NCI-H510A treated with DMSO at 0.1 percent for 48 hours (cell line): ENCODE measurements at regions not wholly inside any gene's neighbourhood (a gene's known extent, or its start where the extent isn't known, plus 50 kb on each side); places are given as distances from the start of the nearest gene placed in this dataset.

Experiments
- DNase-seq: peaks from one replicate; lab custom pipeline; 2025; lab: John Stamatoyannopoulos, UW

DNA sequence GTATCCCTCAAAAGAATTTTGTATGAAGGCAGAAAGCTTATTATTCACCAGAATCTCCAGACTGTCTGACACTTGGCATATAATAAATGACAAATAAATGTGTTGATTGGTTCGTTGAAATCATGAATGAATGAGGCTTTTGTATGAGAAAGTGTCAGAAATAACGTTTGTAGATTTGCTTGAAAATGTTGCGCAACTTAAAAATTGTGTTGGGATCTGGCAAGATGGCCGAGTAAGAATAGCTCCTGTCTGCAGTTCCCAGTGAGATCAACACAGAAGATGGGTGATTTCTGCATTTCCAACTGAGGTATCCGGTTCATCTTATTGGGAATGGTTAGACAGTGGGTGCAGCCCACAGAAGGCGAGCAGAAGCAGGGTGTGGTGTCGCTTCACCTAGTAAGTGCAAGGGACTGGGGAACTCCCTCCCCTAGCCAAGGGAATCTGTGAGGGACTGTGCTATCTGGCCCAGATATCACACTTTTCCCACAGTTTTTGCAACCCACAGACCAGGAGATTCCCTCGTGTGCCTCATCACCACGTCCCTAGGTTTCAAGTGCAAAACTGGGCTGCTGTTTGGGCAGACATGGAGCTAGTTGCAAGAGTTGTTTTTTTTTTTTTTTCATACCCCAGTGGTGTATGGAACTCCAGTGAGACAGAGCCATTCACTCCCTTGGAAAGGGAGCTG is 759.0 kb downstream of the LTN1 start:
- DNase-seq, result no peak

DNA sequence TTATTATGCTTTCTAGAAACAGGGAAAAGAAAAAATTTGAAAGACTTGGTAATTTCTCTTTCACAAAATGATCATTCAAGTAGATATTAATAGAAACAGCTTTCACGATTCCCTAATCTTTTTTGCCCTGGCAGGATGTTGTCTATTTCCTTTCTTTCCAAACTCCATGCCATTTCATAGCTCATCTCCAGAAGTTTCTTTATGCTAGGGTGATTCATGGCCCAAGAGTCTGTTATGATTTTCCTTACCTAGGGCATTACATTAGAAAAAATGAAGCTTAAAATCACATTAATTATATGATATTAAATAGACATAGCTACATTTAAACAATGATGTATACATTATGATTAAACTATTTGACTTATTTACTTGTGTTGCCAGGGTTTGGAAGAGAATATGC is 762.1 kb downstream of the LTN1 start:
- DNase-seq, result no peak

DNA sequence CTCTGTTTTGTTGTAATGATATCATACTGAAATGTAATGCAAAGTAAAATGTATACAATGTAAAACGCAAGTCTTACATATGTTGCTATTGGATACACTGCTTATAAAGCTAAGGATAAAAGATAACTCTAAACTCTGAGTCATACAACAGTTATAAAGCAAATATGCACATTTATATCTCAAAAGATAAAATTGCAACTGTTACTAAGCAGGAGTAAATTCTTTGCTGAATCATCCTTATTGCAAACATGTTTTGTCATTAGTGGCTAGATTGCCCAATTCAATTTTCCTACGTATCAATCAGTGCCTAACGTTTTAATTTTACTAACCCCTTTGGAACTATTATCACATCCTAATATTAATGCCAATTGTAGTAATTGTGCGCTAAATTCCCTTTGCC is 762.9 kb downstream of the LTN1 start:
- no peak for DNase-seq

DNA sequence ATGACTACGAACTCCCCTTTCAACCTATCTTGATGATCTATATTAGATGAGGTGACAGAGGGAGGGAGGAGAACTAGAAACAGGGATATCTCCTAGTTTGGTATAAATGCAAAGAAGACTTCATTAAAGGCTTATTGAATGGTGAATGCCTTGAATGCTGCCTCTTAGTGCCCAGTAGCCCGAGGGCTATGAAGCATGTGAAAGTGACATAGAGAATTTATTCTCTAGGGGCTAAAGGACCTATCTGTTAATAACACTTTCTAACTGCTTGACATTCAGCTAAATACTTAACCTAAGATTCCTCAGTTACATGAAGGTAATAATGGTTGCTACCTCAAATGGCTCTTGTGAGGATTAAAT is 764.1 kb downstream of the LTN1 start:
- no peak for DNase-seq

DNA sequence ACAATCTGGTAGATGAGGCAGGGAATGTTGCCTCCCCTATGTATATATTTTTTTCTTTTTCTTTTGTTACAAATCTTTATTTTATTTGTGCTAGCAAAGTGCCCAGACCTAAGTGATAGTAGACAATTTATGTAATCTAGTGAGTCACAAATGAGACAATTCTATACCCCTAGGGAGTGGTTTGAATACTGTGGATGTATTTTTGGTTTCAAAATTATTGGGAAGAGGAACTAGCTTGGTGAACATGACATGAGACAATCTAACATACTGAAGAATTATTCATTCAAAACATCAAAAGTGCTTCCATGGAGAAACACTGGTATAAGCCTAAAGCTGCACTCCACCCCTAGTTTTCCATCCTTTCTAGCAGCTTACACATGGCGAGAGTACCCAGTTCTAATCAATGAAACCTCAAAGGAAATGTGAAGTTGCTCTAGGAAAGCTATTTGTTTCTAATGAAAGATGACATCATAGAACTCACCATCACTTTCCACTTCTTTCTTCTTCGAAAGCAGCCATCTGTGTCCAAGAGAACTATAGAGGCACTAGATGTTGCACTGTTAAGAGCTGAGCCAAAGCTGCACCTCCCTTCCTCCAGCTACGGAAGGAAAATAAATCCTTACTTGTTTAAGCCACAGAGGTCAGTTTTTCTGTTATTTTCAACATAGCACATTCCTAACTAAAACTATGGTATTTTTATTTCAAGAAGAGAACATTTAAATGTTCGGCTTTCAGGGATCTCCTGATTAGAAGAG is 764.6 kb downstream of the LTN1 start:
- no peak for DNase-seq

DNA sequence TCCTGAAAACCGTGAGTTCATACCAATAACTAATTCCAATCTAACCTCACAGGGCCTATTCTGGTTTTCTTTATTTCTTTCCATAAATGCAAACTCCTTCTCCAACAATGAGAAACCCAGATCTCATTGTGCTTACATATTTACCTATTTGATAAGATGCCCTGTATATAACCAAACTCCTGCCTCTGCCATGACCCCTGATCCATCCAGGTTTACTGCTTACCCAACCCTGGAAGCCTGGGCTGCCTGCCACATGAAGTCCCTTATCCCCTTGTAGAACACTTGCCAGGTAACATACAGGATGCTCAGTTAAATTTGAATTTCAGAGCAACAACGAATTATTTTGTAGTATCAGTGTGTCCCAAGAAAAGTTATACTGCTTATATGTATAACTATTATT is 766.1 kb downstream of the LTN1 start:
- no peak for DNase-seq

DNA sequence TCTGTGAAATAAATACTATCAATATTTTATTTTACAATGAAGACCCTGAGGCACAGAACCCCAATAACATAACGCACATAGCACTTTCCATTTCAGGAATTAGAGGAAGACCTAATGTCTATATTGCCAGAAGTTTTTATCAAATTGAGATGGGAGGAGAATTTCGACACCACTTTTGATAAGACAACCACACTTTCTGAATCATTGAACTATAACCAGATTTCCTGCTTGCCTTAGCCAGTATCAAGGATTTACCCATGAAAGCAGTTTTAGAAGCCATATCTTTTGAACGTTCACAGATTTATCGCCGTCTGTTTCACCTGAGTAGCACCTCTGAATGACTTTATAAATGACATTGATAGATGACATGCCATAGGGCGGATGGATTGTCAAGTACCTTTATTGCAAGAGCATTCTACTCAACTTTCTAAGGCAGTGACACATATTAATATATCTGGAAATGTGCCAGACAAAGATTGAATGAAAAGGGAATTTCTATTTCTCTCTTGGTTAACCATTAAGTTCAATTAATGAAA is 768.4 kb downstream of the LTN1 start:
- no peak for DNase-seq

DNA sequence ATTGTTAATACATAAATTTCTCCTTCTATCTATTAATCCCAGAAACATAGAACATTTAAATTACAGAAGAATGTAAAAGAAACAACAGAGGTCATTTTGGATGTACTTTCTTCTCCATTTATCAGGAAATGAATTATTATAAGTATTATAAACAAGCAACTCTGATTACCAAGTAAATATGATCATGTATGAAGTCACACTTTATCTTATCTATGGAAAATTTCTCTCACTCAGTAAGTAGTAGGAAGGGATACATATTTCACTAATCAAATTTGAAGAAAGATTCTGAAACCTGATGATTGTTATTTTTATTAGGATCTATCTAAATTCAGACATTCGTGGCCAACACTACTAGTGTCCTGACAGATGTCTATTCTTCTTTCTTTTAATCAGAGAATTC is 770.7 kb downstream of the LTN1 start:
- DNase-seq, result no peak

DNA sequence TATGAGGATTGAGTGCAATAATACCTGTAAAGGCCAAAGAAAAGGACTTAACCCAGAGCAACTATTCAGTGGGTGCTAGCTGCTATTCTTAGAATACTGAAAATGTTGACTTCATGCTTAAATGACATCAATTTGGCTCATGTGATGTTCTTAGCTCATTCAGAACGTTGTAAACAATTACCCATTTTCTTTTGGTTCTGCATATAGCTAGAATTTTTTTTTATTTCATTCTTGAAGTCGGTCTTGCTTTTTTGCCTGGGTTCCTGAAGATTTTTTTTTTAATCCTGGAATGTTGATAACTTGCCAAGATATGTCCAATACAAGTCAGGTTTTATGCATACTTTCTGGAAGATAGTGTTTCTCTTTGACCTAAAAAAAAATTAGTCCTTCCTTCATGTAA is 772.0 kb downstream of the LTN1 start:
- DNase-seq, result no peak

DNA sequence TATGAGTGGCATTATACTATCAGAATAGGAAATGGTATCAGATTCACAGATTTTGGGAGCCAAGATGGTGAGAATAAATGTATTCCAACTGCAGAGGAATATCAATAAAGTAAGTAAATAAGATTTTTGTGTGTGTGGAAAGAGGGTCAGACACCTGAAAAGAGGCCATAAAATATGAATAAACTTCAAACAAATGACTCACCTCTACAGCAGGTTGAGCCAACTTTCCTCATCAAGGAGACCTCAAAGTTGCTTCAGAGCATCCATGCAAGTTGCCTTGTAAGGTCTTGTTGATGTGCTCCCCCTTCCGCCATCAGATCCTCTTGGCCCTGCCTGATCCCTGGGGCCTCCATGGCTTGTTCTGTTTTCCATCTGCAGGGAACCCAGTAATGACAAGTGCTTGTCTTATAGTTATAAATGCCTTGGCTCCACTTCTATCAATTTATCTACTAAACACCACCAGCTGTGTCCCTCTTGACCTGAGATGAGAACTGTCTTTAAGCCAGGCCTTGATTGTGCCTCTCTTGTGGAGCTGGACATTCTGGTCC is 775.6 kb downstream of the LTN1 start:
- DNase-seq, result no peak

DNA sequence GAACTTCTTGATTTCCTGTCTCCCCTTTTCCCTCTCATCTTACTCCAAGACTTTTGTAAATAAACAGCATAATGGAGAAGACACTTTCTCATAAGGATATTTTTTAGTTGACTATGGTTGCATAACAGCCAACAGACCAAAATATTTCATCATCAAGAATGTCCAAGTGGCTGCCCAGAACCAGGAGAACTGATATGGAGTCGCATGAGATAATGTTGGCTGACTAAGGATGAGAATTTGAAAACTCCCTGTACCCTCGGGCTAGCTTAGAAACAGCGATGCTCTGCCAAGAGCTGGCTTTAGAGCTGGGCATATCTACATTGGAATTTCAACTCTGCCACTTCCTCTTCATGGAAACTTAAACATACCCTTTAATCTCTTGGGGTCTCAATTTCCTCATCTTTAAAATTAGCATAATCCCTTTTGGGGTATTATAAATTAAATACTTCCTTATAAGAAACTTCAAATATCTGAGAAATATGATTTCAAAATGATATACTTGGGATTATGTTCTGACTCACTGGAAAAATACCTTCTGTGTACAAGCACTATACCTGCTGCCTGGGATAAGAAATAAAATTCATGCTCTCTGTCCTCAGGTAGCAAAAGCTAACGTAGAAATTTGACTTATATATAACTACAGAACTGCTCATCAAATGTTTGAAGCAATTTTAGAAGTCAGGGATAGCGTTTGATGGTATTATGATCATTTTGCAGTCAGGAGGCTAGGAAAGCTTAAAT is 777.3 kb downstream of the LTN1 start:
- DNase-seq, result no peak

DNA sequence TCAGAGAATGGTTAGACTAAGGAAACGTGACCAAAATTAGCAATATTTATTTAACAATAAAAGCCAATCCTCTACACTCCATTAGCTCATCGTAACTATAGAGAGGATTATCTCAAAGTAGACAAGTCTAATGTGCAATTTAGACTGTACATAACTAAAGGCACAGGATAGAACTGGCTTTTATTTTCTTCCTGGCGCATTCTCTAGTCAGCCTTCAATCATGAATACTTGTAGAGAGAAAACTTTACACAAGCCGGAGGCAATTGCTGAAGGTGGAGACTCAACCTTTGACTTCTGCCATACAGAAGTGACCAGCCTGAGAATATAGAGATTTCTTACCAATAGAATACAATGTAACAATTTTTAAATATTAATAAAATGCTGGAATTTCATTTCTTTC is 777.9 kb downstream of the LTN1 start:
- DNase-seq, result no peak

DNA sequence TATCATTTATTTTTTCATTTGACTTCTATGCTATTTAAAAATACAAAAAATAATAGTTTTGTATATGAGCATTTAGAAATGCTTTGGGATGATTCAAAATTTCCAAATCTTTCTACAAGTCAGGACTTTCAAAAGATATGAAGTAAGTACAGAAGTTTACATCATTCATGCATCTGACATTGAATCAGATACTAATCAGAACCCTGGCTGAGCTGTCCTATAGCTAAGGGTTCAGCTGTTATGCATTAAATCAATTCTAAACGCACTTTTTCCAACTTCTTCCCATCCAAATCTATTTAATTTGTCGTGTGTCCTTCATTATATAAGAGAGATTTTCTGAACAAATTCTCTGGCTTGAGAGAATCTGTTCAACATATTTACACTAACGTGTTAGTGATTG is 779.4 kb downstream of the LTN1 start:
- no peak for DNase-seq

DNA sequence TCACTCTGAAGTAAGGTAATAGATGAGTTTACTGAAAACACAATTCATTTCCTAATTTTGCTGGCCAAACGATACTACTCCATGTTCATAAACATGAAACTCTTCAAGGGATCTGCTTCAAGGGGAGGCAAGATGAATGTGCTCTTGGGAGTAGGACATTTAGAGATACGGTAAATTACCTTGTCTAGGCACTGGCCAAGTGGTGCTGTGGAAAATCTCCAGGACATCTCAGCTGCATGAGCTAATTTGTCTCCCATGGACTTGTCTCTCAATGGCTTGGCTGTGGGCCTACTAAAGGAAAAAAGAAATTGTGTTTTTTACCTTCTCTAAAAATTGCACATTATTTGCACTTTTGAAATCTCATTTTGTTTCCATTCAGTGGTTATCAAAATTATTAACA is 780.6 kb downstream of the LTN1 start:
- no peak for DNase-seq

DNA sequence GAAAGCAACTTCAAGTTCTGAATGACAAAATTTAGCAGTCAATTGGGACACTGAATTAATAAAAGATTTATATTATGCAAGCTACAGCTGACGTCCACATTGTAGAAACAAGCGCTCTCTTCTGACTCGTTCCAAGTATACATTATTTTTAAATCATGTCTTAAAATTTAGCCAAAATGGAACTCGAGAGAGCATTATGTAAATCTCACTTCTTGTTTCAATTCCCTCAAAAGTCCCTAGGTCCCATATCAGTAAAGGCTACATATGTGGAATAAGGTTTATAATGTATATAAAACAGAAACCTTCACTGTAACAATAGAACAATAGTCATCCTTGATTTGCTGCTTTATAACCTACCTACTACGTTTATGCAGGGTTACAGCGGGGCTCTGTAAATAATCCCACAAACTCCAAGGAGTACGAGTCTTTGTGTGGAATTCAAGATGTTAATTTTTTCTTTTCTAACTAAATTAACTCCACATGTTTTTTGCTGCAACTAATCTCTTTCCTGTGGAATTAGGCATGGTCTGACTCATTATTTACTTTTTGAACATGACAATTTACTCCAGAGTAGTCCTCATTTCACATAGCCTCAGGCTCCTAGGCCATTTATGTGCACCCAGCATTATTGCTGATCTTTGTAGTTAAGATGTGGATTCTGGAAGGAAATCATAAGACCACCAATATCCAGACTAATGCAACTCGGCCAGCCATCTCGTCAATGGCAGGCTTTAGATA is 785.1 kb downstream of the LTN1 start:
- no peak for DNase-seq

DNA sequence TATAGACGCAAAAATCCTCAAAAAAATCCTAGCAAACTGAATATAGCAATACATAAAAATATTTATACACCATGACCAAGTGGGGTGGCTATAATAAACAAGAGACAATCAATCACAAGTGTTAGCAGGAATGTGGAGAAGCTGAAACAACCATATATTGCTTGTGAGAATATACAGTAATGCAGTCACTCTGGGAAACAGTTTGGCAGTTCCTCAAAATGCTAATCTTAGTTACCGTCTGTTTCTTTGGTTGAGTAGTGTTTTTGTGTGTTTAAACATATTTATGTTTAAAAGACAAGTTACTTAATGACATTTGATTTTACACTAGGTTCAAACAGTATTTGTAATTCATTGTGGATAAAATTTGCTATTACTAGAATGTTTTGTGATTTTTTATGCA is 792.0 kb downstream of the LTN1 start:
- DNase-seq, result no peak

DNA sequence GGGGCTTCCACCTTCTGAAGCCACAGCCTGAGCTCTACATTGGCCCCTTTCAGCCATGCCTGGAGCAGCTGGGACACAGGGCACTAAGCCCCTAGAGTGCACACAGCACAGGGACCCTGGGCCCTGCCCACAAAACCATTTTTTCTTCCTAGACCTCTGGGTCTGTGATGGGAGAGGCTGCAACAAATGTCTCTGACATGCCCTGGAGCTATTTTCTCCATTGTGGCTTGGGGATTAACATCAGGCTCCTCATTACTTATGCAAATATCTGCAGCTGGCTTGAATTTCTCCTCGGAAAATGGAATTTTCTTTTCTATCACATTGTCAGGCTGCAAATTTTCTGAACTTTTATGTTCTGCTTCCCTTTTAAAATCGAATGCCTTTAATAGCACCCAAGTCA is 795.7 kb downstream of the LTN1 start:
- DNase-seq, result no peak

DNA sequence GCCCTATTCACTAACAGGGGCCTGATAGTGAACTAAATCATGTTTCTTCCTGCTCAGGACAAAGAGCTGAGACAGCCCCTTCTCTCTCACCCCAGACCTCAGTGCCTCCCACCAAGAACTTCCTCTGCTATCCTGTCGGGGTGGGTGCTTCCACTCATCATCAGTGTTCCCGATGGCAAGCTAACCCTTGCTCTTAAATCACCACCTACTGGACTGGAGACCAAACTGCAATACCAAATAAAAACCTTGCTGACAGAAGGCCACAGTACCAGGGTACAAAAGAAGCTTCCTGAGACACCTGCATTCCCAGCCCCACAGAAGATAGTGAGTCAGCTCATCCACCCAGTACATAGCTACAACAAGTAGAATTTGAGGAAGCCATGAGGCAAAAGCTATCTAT is 799.5 kb downstream of the LTN1 start:
- no peak for DNase-seq

DNA sequence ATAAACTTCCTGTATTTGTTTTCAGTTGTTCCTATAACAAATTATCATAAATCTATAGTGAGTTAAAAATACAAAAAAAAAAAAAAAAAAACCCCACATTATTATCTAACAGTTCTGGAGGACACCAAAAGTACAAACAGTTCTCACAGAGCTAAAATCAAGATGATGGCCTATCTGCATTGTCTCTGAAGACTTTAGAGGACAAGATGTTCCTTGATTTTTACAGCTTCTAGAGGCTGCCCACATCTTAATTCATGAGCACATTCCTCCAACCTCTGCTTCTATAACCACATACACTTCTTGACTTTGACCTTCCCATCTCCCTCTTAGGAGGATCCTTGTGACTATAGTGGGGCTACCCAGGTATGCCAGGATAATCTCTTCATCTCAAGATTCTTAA is 806.1 kb downstream of the LTN1 start:
- no peak for DNase-seq

DNA sequence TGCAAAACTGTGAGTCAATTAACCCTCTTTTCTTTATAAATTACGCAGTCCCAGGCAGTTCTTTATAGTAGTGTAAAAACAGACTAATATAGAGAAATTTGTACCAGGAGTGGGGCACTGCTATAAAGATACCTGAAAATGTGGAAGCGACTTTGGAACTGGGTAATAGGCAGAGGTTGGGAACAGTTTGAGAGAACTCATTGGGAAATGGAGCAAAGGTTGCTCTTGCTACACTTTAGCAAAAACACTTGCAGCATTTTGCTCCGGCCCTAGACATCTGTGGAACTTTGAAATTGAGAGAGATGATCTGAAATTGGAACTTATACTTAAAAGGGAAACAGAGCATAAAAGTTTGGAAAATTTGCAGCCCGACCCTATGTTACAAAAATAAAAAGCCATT is 810.9 kb downstream of the LTN1 start:
- no peak for DNase-seq

DNA sequence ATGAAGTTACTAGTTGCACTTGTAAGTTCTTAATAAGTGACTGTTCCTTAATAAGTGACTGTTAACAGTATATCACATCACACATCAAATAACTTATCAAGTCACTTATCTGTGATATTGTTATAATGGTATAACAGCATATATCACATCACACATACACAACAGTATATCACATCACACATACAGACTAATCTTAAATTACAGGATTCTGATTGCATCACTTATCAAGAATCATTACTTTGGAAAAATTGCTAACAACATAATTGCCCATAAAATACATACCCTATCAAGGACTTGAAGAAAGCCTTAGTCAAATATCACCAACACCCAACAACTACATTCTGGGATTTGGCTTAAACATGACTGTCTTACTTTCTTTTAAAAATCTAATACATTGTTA is 813.5 kb downstream of the LTN1 start:
- DNase-seq, result no peak

DNA sequence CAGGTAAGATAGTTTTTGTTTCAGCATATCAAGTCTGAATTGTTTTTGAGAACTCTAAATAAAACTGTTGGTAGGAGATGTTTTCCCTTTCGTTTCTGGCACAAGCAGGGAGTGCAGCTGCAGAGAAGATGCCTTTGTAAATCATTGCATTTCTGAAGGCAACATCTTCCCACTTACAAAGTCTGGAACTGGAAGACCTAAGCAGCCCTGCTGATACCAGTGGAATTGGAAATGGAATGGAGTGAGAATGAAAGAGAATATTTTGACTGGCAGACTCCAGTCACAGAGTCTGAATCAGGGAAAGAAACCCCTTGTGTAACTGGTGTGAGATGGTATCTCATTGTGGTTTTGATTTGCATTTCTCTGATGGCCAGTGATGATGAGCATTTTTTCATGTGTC is 815.6 kb downstream of the LTN1 start:
- DNase-seq, result no peak
